Fibroblast of pulmonary artery (primary cell): ENCODE measurements at regions not wholly inside any gene's neighbourhood (a gene's known extent, or its start where the extent isn't known, plus 50 kb on each side); places are given as distances from the start of the nearest gene placed in this dataset.

Source experiments
- DNase-seq: peaks from one replicate; pipeline ENCODE4 v3.0.0-alpha.2; 2010; ENCODE audit warnings: low read depth
- H3K4me3 ChIP-seq: replicated peaks from 2 replicates; pipeline ENCODE4 v1.5.1; 2011; ENCODE audit warnings: low read depth, mild to moderate bottlenecking, control low read depth, low read length, moderate library complexity
- TF ChIP-seq, protein P1 (sequence below): IDR thresholded peaks from 2 replicates; pipeline ENCODE4 v1.5.1; 2011; ENCODE audit warnings: mild to moderate bottlenecking, control low read depth, low read length, inconsistent platforms; ENCODE audit errors: missing control alignments

DNA sequence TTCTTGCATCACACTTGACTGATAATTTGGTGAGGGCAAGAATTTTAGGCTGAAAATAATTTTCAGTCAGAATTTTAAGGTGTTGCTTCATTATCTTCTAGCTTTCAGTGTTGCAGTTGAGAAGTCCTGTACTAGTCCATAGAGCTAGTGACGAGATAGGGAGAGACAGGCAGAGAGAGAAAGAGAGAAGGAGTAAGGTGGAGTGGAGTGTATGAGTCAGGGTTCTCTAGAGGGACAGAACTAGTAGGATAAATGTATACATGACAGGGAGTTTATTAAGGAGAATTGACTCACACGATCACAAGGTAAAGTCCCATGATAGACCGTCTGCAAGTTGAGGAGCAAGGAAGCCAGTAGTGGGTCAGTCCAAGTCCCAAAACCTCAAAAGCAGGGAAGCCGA is 127.2 kb downstream of the UTP18 start:
- no peak for DNase-seq
- H3K4me3 ChIP-seq = no peak overlapping the region
- TF ChIP-seq, protein P1, sequence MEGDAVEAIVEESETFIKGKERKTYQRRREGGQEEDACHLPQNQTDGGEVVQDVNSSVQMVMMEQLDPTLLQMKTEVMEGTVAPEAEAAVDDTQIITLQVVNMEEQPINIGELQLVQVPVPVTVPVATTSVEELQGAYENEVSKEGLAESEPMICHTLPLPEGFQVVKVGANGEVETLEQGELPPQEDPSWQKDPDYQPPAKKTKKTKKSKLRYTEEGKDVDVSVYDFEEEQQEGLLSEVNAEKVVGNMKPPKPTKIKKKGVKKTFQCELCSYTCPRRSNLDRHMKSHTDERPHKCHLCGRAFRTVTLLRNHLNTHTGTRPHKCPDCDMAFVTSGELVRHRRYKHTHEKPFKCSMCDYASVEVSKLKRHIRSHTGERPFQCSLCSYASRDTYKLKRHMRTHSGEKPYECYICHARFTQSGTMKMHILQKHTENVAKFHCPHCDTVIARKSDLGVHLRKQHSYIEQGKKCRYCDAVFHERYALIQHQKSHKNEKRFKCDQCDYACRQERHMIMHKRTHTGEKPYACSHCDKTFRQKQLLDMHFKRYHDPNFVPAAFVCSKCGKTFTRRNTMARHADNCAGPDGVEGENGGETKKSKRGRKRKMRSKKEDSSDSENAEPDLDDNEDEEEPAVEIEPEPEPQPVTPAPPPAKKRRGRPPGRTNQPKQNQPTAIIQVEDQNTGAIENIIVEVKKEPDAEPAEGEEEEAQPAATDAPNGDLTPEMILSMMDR = no peak

DNA sequence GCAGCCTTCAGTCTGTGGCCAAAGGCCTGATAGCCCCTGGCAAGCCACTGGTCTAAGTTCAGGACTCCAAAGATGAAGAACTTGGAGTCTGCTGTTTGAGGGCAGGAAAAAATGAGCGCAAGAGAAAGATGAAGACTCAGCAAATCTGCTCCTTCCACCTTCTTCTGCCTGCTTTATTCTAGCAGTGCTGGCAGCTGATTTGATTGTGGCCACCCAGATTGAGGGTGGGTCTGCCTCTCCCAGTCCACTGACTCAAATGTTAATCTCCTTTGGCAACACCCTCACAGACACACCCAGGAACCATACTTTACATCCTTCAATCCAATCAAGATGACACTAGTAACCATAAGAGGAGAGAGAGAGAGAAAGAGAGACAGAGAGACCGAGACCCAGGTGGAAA is 127.6 kb downstream of the UTP18 start:
- no peak overlapping the region for H3K4me3 ChIP-seq
- no peak for DNase-seq
- TF ChIP-seq, protein P1 = no peak

DNA sequence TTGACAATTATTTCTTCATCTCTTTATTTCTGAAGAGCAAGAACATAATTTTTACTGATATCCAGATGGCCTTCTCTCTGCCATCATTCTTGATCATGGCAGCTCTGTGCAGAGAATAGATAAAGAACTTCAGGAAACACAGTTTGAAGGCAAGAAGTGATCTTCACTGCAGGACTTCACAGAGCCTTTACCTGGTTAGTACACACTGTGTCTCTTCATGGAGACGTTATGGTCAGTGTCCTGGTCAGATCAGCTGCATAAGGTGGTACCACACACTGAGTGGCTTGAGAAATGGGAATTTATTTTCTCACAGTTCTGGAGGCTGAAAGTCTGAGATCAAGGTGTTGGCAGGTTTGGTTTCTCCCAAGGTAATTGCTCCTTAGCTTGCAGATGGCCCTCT is 129.5 kb downstream of the UTP18 start:
- TF ChIP-seq, protein P1 = no peak
- no peak overlapping the region for H3K4me3 ChIP-seq
- no peak for DNase-seq

DNA sequence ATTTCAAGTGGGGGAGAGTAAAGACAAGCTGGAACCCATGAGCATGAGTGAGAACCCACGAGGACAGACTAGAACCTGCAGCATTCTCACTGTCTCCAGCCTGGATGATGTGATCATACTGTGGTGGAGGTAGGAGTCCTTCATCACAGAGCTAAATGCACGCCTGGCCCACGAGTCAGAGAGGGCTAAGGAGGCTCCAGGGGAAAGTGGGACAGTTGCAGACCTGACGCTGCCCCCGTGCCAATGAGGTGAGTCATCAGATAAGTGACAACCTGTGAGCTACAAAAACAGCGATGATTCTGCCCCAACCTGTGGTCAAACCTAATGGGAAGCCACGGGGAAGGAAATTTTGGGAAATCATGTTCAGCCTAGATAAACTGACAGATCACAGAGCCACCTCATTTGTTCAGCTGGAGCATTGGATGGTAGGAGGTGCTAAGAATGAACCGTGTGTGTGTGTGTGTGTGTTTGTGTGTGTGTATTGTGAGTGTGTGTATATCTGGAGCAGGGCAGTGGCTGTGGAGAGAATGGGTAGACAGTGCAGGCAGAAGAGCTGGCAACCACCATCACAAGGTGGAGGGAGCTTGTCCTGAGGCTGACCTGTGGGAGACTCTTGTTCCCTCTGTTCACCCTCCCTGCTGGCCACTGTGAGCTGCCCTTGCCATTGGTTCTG is 131.8 kb downstream of the UTP18 start:
- TF ChIP-seq, protein P1 = no peak
- H3K4me3 ChIP-seq = no peak overlapping the region
- no peak for DNase-seq

DNA sequence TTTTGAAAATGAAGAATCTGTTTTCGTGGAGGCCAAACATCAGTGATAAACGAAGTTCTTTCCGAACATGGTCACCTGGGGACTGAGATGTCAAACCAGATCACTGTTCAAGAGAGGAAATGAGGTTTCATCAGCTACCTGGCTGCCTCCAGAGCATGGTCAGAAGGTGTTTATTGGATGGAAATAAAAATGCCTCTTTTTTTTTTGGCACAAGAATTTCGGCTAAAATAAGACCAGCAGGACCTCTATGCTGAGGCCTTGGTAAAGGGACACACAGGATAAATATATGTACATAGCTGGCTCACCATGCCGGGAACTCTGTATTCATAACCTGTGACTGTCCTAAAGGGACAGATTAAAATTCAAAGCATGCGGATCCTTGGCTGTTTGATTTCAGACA is 135.3 kb downstream of the UTP18 start:
- no peak overlapping the region for H3K4me3 ChIP-seq
- no peak for DNase-seq
- TF ChIP-seq, protein P1 = no peak

DNA sequence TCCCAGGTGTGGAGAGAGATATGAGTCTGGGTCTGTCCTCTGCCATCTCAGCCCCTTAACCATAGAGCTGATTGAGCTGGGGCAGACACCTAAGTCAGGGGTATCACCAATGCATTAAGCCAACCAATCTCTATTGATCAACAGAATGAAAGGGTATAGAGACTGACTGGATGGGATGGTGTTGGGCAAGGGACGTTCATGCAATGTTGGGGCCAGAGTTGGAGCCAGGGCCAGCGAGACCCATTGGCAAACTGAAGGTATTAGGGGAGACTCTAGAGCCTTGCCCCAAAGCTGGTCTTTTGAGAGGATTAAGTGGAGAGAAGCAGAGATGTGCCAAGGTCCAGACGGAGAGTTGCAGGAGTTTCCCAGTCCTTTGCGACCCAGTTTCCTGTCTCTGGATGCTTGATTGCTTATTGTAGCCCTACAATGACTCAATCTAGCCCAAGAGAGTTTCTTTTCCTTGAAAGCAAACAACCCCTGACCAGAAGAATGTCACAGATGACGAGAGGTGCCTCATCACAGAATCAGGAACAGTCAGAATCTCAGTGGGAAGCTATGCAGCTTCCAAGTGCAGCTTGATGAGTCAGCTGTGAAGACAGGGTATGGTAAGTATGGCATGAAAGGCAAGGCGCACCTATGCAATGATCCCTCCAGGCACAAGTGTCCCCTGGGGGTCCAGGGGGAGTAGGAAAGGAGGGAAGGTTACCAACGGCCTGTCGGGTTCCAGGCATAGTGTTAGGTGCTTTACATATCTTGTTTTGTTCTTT is 137.2 kb downstream of the UTP18 start:
- TF ChIP-seq, protein P1 = no peak
- peak; percentile 3 for DNase-seq

More for the DNA sequence above, 137.2 kb downstream of the UTP18 start:
- no peak overlapping the region for H3K4me3 ChIP-seq
